GM13976 (cell line): ENCODE measurements at regions not wholly inside any gene's neighbourhood (a gene's known extent, or its start where the extent isn't known, plus 50 kb on each side); places are given as distances from the start of the nearest gene placed in this dataset.

Experiments used
- DNase-seq: peaks from one replicate; pipeline ENCODE4 v3.0.0; 2012; ENCODE audit warnings: low spot score
- CTCF ChIP-seq: IDR thresholded peaks from 2 replicates; pipeline ENCODE4 v1.5.1; 2012; ENCODE audit warnings: borderline replicate concordance, mild to moderate bottlenecking; ENCODE audit not compliant: insufficient read depth; ENCODE audit errors: extremely low read depth, missing control alignments, control extremely low read depth
- in situ Hi-C: fragments of 300-500 bp; cut with MboI; formaldehyde crosslinking; loops from one replicate; pipeline ENCODE4 v1.12.0; 2022; ENCODE audit warnings: low sequenced_read_pairs, mixed read lengths, inconsistent platforms; ENCODE audit not compliant: unreplicated experiment

- DNase-seq, result no peak
- TF ChIP-seq CTCF, result no peak
- in situ Hi-C loops, result no loop called here
These were observed 153.8 kb upstream of the LEF1 start for GRCh38 chr4:108322497-108322896.

- DNase-seq, result no peak
- in situ Hi-C loops, result no loop called here
- no peak for TF ChIP-seq CTCF
These were observed 151.3 kb upstream of the LEF1 start for GRCh38 chr4:108320061-108320460.

- in situ Hi-C loops, result no loop called here
- no peak for DNase-seq
- no peak for TF ChIP-seq CTCF
These were observed 148.6 kb upstream of the LEF1 start for GRCh38 chr4:108317377-108317776.

GRCh38 chr4:108315694-108316093, 147.0 kb upstream of the LEF1 start:
- in situ Hi-C loops, result no loop called here
- no peak for DNase-seq
- TF ChIP-seq CTCF, result no peak

- in situ Hi-C loops, result no loop called here
- no peak for DNase-seq
- no peak for TF ChIP-seq CTCF
These were observed 146.3 kb upstream of the LEF1 start for GRCh38 chr4:108314900-108315589.

- DNase-seq, result no peak
- TF ChIP-seq CTCF, result no peak
- in situ Hi-C loops, result no loop called here
These were observed 145.0 kb upstream of the LEF1 start for GRCh38 chr4:108313546-108314339.
